Breast epithelium (tissue), 3 donors: ENCODE measurements at regions not wholly inside any gene's neighbourhood (a gene's known extent, or its start where the extent isn't known, plus 50 kb on each side); places are given as distances from the start of the nearest gene placed in this dataset.

ENCODE experiments used
- POLR2A ChIP-seq: fragments of 450-650 bp; IDR thresholded peaks from one replicate; pipeline ENCODE4 v1.6.1; 2016; ENCODE audit warnings: antibody characterized with exemption, mild to moderate bottlenecking, moderate library complexity
- POLR2AphosphoS5 ChIP-seq, 3 donors: sonication (generic); formaldehyde crosslinking; IDR thresholded peaks; one replicate each; pipeline ENCODE4 v1.6.1; 2017; ENCODE audit warnings: antibody characterized with exemption in 3 of 3
- TF ChIP-seq, protein P1 (sequence below), 3 donors: fragments of 450-650 bp; IDR thresholded peaks; one replicate each; pipeline ENCODE4 v1.5.1; 2016 to 2017; ENCODE audit warnings: antibody characterized with exemption in 3 of 3, mild to moderate bottlenecking in 3 of 3, moderate library complexity in 3 of 3

DNA sequence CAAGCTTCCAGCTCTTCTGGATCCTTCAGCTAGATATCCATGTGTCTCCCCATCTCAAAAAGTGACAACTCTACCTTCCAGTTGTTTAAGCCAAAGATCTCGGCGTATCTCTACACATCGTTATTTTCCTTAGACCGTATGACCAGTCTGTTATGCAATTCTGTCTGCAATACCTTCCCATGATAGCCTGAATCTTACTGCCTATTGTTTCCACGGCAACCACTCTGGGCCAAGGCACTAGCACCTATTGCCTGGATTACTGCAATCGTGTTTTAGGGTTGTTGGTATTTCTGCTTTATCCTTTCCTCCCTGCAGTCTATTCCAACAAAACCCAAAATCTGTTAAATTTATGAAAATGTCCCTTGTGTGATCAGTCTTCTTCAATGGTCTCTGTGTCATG lies 448.4 kb downstream of the MTRR start:
- TF ChIP-seq POLR2A (no peak), POLR2AphosphoS5 (IDR thresholded peaks at IDR 0.05) (no peak)
- TF ChIP-seq, protein P1, sequence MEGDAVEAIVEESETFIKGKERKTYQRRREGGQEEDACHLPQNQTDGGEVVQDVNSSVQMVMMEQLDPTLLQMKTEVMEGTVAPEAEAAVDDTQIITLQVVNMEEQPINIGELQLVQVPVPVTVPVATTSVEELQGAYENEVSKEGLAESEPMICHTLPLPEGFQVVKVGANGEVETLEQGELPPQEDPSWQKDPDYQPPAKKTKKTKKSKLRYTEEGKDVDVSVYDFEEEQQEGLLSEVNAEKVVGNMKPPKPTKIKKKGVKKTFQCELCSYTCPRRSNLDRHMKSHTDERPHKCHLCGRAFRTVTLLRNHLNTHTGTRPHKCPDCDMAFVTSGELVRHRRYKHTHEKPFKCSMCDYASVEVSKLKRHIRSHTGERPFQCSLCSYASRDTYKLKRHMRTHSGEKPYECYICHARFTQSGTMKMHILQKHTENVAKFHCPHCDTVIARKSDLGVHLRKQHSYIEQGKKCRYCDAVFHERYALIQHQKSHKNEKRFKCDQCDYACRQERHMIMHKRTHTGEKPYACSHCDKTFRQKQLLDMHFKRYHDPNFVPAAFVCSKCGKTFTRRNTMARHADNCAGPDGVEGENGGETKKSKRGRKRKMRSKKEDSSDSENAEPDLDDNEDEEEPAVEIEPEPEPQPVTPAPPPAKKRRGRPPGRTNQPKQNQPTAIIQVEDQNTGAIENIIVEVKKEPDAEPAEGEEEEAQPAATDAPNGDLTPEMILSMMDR (IDR thresholded peaks at IDR 0.05) = no peak
